CD8-positive, alpha-beta memory T cell (primary cell): ENCODE measurements at regions not wholly inside any gene's neighbourhood (a gene's known extent, or its start where the extent isn't known, plus 50 kb on each side); places are given as distances from the start of the nearest gene placed in this dataset.
A peak's percentile ranks its signal among the peaks of the same experiment; 100 is the strongest.

ENCODE experiments used
- CTCF ChIA-PET: fragments of 350-600 bp; sonication (Branson Sonifier 250); formaldehyde crosslinking; loops from one replicate; lab custom pipeline; 2021; ENCODE audit warnings: antibody characterized with exemption; lab: Charles Lee
- POLR2A ChIA-PET: fragments of 350-600 bp; sonication (Branson Sonifier 250); formaldehyde crosslinking; loops from one replicate; lab custom pipeline; 2021; ENCODE audit warnings: antibody characterized with exemption; lab: Charles Lee
- DNase-seq, 5 donors: peaks; one replicate each; pipeline versions ENCODE4 v3.0.0 to v3.0.0-alpha.2; 2020 to 2022; ENCODE audit warnings: mixed read lengths in 1 of 5
- H3K27ac ChIP-seq: one replicate; pipeline ENCODE4 v1.7.0; 2013; ENCODE audit warnings: low read depth, mild to moderate bottlenecking, low read length, moderate library complexity
- H3K27me3 ChIP-seq: 2 replicates; pipeline ENCODE4 v1.7.0; 2013; ENCODE audit warnings: low read length, mild to moderate bottlenecking; ENCODE audit not compliant: insufficient read depth, poor library complexity, severe bottlenecking
- H3K36me3 ChIP-seq: 2 replicates; pipeline ENCODE4 v1.7.0; 2013; ENCODE audit warnings: mild to moderate bottlenecking, low read length, moderate library complexity; ENCODE audit not compliant: insufficient read depth
- H3K4me1 ChIP-seq: 2 replicates; pipeline ENCODE4 v1.7.0; 2013; ENCODE audit warnings: mild to moderate bottlenecking, low read length, moderate library complexity; ENCODE audit not compliant: insufficient read depth
- H3K4me3 ChIP-seq: 2 replicates; pipeline ENCODE4 v1.7.0; 2013; ENCODE audit warnings: mild to moderate bottlenecking, low read length
- H3K9me3 ChIP-seq: 2 replicates; pipeline ENCODE4 v1.7.0; 2013; ENCODE audit warnings: mild to moderate bottlenecking, low read length
- H3K27ac Mint-ChIP-seq, 8 donors: one replicate each; pipeline ENCODE4 v1.8.0; 2020 to 2021; ENCODE audit warnings: mixed read lengths in 8 of 8, mild to moderate bottlenecking in 6 of 8, inconsistent platforms in 3 of 8, moderate library complexity in 3 of 8
- H3K27me3 Mint-ChIP-seq, 2 donors: one replicate each; pipeline ENCODE4 v1.8.0; 2020 to 2021; ENCODE audit warnings: mixed read lengths in 2 of 2, mild to moderate bottlenecking in 1 of 2, moderate library complexity in 1 of 2
- H3K36me3 Mint-ChIP-seq, 3 donors: one replicate each; pipeline ENCODE4 v1.8.0; 2020 to 2021; ENCODE audit warnings: mixed read lengths in 3 of 3, inconsistent platforms in 1 of 3, mild to moderate bottlenecking in 1 of 3
- H3K4me1 Mint-ChIP-seq, 3 donors: one replicate each; pipeline ENCODE4 v1.8.0; 2020 to 2021; ENCODE audit warnings: mixed read lengths in 3 of 3, inconsistent platforms in 1 of 3, mild to moderate bottlenecking in 1 of 3
- H3K4me3 Mint-ChIP-seq, 7 donors: one replicate each; pipeline ENCODE4 v1.8.0; 2020 to 2021; ENCODE audit warnings: mixed read lengths in 7 of 7, mild to moderate bottlenecking in 6 of 7, moderate library complexity in 4 of 7, inconsistent platforms in 2 of 7
- H3K9me3 Mint-ChIP-seq, 5 donors: one replicate each; pipeline ENCODE4 v1.8.0; 2020 to 2022; ENCODE audit warnings: mixed read lengths in 5 of 5, mild to moderate bottlenecking in 3 of 5, moderate library complexity in 2 of 5, inconsistent platforms in 1 of 5

DNA sequence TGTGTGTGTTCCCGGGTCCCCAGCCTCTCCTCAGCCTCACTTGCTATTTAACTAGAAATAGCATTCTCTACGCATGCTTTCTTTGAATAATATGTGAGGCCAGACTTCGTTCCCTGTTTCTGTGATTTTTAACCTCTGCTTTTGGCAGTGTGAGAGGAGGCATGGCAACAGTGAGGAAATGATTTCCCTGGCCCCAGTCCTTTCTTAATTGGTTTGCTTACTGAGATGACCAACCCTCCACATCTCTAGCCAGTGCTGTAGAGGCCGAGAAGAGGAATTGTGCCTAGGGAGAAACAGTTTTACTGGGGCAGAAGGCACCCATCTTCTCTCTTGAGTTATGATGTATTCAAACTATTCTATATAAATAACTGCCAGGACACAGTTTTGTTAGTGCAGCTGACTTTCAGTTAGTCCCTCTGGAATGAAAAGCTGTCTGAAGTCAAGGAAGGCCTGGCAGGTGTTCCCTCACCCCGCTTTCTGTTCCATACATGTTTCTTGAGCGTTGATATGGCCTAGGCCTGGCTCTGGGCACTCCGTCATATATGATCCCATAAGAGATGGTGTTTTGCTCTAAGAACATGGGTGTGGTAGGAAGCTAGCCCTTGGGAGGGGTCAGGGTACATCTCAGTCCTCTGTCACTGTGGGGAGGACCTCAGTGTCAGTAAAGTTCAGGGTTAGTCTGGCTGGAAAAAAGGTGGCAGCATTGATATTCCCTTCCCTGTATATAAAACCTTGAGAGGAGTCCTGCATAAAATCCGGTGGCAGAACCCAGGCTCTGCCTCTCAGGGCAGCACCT lies 73.7 kb upstream of the NPAS1 start:
- CTCF ChIA-PET, result interaction anchor here (1.2 to 3.6 kb wide), 5 partner anchors 10 to 91 kb away, joined by 3 to 11 read pairs (median 3); no protein-coding TSS in a partner anchor

DNA sequence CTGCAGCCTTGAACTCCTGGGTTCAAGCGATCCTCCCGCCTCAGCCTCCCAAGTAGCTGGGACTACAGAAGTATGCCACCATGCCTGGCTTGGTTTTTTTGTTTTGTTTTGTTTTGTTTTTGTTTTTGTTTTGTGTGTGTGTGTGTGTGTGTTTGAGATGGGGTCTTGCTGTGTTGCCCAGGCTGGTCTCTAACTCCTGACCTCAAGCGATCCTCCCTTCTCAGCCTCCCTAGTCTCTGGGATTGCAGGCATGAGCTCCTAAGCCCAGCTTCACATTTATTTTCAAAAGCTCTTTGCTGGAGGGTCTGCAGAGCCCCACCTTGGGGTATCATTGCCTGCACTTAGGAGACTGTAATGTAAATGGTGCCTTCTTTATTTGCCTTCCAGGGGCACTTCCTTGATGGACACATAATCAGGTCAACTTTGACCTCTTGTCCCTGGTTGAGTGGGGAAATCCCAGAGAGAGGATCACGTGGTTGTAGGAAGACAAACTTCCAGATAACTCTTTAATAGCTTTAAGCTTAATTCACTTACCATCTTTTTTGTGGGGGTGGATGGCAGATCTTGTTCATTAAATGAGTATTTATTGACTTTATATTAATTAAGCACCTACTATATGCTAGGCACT lies 72.9 kb upstream of the NPAS1 start:
- DNase-seq, result no peak
- Histone ChIP-seq H3K36me3 (peaks cover 12% of the 10 kb centered on the region), H3K9me3 (no peaks in the 10 kb centered on the region), H3K4me1 (peaks cover 44% of the 10 kb centered on the region), H3K4me3 (no peak overlapping the region), H3K27me3 (no peaks in the 10 kb centered on the region), H3K27ac (no peak overlapping the region)
- H3K4me1 Mint-ChIP-seq, result peaks cover 66 to 87% (median 80%) of the 10 kb centered on the region in 3 donors
- no peaks in the 10 kb centered on the region for H3K9me3 Mint-ChIP-seq
- no peaks in the 10 kb centered on the region for H3K27me3 Mint-ChIP-seq
- H3K27ac Mint-ChIP-seq, result peak overlapping the region in 6 of 8 donors; percentile 14 to 60 (median 42)
- CTCF ChIA-PET, result interaction anchor here (1.5 to 3.6 kb wide), 2 partner anchors 9 to 90 kb away, joined by 3 to 11 read pairs; no protein-coding TSS in a partner anchor
- POLR2A ChIA-PET, result interaction anchor here (0.6 to 0.8 kb wide), 2 partner anchors 22 to 312 kb away, joined by 3 read pairs; no protein-coding TSS in a partner anchor
- peaks cover 18 to 60% (median 19%) of the 10 kb centered on the region in 3 donors for H3K36me3 Mint-ChIP-seq
- no peak overlapping the region for H3K4me3 Mint-ChIP-seq

More for the DNA sequence above, 73.7 kb upstream of the NPAS1 start:
- Mint-ChIP-seq H3K9me3 (no peaks in the 10 kb centered on the region), H3K4me1 (peaks cover 61 to 85% (median 78%) of the 10 kb centered on the region in 3 donors), H3K4me3 (peak overlapping the region in 1 of 7 donors; percentile 32), H3K27me3 (no peaks in the 10 kb centered on the region), H3K36me3 (peaks cover 21 to 63% (median 22%) of the 10 kb centered on the region in 3 donors), H3K27ac (peak overlapping the region in 6 of 8 donors; percentile 6 to 74 (median 46))
- no peak overlapping the region for H3K4me3 ChIP-seq
- H3K36me3 ChIP-seq, result peaks cover 12% of the 10 kb centered on the region
- H3K27me3 ChIP-seq, result no peaks in the 10 kb centered on the region
- DNase-seq, result no peak
- H3K27ac ChIP-seq, result no peak overlapping the region
- POLR2A ChIA-PET, result interaction anchor here (0.6 to 1.5 kb wide), 3 partner anchors 10 to 312 kb away, joined by 3 to 4 read pairs (median 3); no protein-coding TSS in a partner anchor
- H3K4me1 ChIP-seq, result peaks cover 36% of the 10 kb centered on the region
- H3K9me3 ChIP-seq, result no peaks in the 10 kb centered on the region

DNA sequence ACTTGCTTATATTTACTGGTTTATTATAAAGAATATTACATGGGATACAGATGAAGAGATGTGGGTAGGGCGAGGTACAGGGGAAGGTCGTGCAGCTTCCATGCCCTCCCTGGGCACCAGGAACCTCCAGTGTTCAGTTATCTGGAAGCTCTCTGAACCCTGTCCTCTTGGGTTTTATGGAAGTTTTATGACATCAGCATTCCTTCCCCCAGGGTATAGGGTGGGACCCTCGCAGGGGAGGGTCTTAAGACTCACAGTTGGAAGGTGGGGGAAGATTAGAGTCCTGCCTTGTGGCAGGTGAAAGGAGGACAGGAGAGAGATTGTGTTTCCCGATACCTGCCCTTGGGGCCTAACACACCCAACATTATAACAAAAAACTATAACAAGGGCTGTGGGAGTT lies 71.8 kb upstream of the NPAS1 start:
- DNase-seq, result no peak
- Mint-ChIP-seq H3K4me1 (peaks cover 70 to 92% (median 84%) of the 10 kb centered on the region in 3 donors), H3K27ac (peak overlapping the region in 5 of 8 donors; percentile 23 to 83 (median 61)), H3K4me3 (peak overlapping the region in 1 of 7 donors; percentile 23), H3K36me3 (peaks cover 14 to 58% (median 18%) of the 10 kb centered on the region in 3 donors), H3K9me3 (no peaks in the 10 kb centered on the region), H3K27me3 (no peaks in the 10 kb centered on the region)
- H3K4me1 ChIP-seq, result peaks cover 51% of the 10 kb centered on the region
- no peaks in the 10 kb centered on the region for H3K27me3 ChIP-seq
- ChIA-PET CTCF (interaction anchor here (3.6 kb wide), 1 partner anchor 8 kb away, joined by 11 read pairs; no protein-coding TSS in a partner anchor), POLR2A (interaction anchor here (0.6 kb wide), 1 partner anchor 25 kb away, joined by 3 read pairs; no protein-coding TSS in a partner anchor)
- peaks cover 11% of the 10 kb centered on the region for H3K36me3 ChIP-seq
- no peak overlapping the region for H3K4me3 ChIP-seq
- no peaks in the 10 kb centered on the region for H3K9me3 ChIP-seq
- no peak overlapping the region for H3K27ac ChIP-seq

DNA sequence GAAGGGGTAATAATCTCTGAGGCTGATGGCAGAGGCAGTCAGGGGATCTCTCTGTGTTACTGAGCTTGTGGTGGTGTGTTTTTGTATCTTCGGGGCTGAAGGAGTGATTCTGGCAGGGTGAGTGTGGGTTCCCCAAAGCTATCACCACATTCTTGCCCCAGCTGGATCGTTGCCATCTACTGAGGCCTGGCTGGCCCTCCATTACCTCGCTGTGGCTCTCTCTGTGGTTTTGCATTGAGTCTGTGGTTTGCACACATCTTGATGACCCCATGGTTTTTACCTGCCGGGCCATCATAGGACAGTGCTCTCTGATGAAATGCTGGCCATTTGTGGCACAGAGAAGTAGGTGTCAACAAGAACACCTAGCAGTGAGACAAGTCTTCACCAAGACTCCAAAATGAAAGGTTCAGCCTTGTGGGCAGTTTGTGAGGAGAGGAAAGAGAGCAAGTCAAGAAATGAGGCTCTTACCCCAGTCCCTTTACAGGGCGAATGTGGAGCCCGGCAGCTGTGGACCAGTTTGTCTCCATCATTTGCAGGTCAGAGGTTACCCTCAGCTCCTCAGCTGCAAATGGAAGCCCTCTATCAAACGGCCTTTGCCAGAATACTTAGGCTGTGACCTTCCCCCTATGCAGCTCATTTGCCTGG lies 69.0 kb upstream of the NPAS1 start:
- no peaks in the 10 kb centered on the region for H3K9me3 ChIP-seq
- H3K4me1 Mint-ChIP-seq, result peaks cover 76 to 95% (median 84%) of the 10 kb centered on the region in 3 donors
- H3K9me3 Mint-ChIP-seq, result no peaks in the 10 kb centered on the region
- H3K4me1 ChIP-seq, result peaks cover 62% of the 10 kb centered on the region
- H3K4me3 Mint-ChIP-seq, result peak overlapping the region; percentile 6 to 70 (median 42)
- no peak for DNase-seq
- no peak overlapping the region for H3K4me3 ChIP-seq
- peaks cover 4 to 47% (median 16%) of the 10 kb centered on the region in 3 donors for H3K36me3 Mint-ChIP-seq
- no peaks in the 10 kb centered on the region for H3K36me3 ChIP-seq
- no peak overlapping the region for H3K27ac ChIP-seq
- H3K27me3 ChIP-seq, result no peaks in the 10 kb centered on the region
- peak overlapping the region; percentile 56 to 89 (median 88) for H3K27ac Mint-ChIP-seq
- ChIA-PET POLR2A (interaction anchor here (1.5 kb wide), 1 partner anchor 163 kb away, joined by 3 read pairs; the partner anchor contains the start of gene ZC3H4), CTCF (interaction anchor here (1.1 to 1.7 kb wide), 3 partner anchors 14 to 63 kb away, joined by 3 to 4 read pairs (median 3); no protein-coding TSS in a partner anchor)
- H3K27me3 Mint-ChIP-seq, result no peaks in the 10 kb centered on the region

GRCh38 chr19:46951171-46951986 lies 68.3 kb upstream of the NPAS1 start:
- H3K27ac ChIP-seq, result no peak overlapping the region
- Mint-ChIP-seq H3K36me3 (peaks cover 4 to 41% (median 14%) of the 10 kb centered on the region in 3 donors), H3K27ac (peak overlapping the region; percentile 56 to 89 (median 88)), H3K9me3 (no peaks in the 10 kb centered on the region), H3K27me3 (no peaks in the 10 kb centered on the region), H3K4me3 (peak overlapping the region in 5 of 7 donors; percentile 20 to 57 (median 42)), H3K4me1 (peaks cover 74 to 95% (median 84%) of the 10 kb centered on the region in 3 donors)
- ChIA-PET POLR2A (interaction anchor here (1.5 kb wide), 1 partner anchor 162 kb away, joined by 3 read pairs; the partner anchor contains the start of gene ZC3H4), CTCF (interaction anchor here (1.1 to 1.7 kb wide), 3 partner anchors 15 to 62 kb away, joined by 3 to 4 read pairs (median 3); no protein-coding TSS in a partner anchor)
- no peaks in the 10 kb centered on the region for H3K36me3 ChIP-seq
- no peaks in the 10 kb centered on the region for H3K27me3 ChIP-seq
- H3K4me1 ChIP-seq, result peaks cover 64% of the 10 kb centered on the region
- H3K9me3 ChIP-seq, result no peaks in the 10 kb centered on the region
- H3K4me3 ChIP-seq, result no peak overlapping the region
- DNase-seq, result no peak

GRCh38 chr19:46952874-46953273 lies 66.8 kb upstream of the NPAS1 start:
- ChIA-PET CTCF (interaction anchor here (1.5 kb wide), 1 partner anchor 69 kb away, joined by 3 read pairs; no protein-coding TSS in a partner anchor), POLR2A (interaction anchor here (1.0 kb wide), 1 partner anchor 14 kb away, joined by 5 read pairs; no protein-coding TSS in a partner anchor)
- Histone ChIP-seq H3K9me3 (no peaks in the 10 kb centered on the region), H3K27me3 (no peaks in the 10 kb centered on the region), H3K4me1 (peaks cover 75% of the 10 kb centered on the region), H3K27ac (no peak overlapping the region), H3K36me3 (no peaks in the 10 kb centered on the region), H3K4me3 (no peak overlapping the region)
- Mint-ChIP-seq H3K9me3 (no peaks in the 10 kb centered on the region), H3K4me3 (peak overlapping the region in 6 of 7 donors; percentile 6 to 89 (median 68)), H3K27me3 (no peaks in the 10 kb centered on the region), H3K36me3 (peaks cover 4 to 31% (median 11%) of the 10 kb centered on the region in 3 donors), H3K4me1 (peaks cover 81 to 90% (median 90%) of the 10 kb centered on the region in 3 donors), H3K27ac (peak overlapping the region; percentile 39 to 99 (median 90))
- no peak for DNase-seq
